IPS DF 6.9 (cell line): ENCODE measurements at regions not wholly inside any gene's neighbourhood (a gene's known extent, or its start where the extent isn't known, plus 50 kb on each side); places are given as distances from the start of the nearest gene placed in this dataset.

Experiments used
- DNase-seq: peaks from one replicate; pipeline ENCODE4 v3.0.0-alpha.2; 2013; ENCODE audit warnings: low read depth, low spot score
- H3K27ac ChIP-seq: one replicate; pipeline ENCODE4 v1.5.1; 2013; ENCODE audit warnings: low read length, control low read depth
- H3K27me3 ChIP-seq: 2 replicates; pipeline ENCODE4 v1.6.1; 2013; ENCODE audit warnings: mild to moderate bottlenecking, low read length; ENCODE audit not compliant: control insufficient read depth, insufficient read depth
- H3K36me3 ChIP-seq: 2 replicates; pipeline ENCODE4 v1.6.1; 2013; ENCODE audit warnings: low read length; ENCODE audit not compliant: control insufficient read depth, insufficient read depth
- H3K4me1 ChIP-seq: 2 replicates; pipeline ENCODE4 v1.6.1; 2013; ENCODE audit warnings: low read length; ENCODE audit not compliant: control insufficient read depth, insufficient read depth
- H3K4me3 ChIP-seq: 2 replicates; pipeline ENCODE4 v1.5.1; 2013; ENCODE audit warnings: mild to moderate bottlenecking, low read length
- H3K9me3 ChIP-seq: 2 replicates; pipeline ENCODE4 v1.6.1; 2013; ENCODE audit warnings: low read length, inconsistent platforms; ENCODE audit not compliant: control insufficient read depth, insufficient read depth
- WGBS: extraction: QIAGEN DNeasy Blood & Tissue Kit; methylation state at CpG from one replicate; pipeline ENCODE4 v1.1.7; 2013; ENCODE audit warnings: mixed read lengths, missing lambda C conversion rate; ENCODE audit not compliant: insufficient read length, insufficient coverage; 5-methylcytosine and 5-hydroxymethylcytosine counted together

DNA sequence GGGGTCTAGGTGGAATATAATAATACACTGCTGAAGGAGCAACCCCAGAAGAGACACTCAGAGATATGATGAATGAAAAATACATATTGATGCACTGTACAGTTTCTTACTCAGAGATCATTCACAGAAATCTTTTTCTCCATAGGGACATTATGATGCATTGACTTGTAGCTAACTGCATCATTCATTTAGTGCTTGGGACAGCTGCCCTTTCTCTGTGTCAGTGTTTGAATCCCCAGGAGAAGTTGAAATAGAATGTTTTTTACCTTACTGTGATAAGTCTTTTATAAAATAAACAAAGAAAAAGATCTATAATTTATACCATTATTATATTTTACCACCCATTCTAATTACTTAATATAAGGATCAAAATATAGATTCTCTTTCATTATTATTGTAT is 91.7 kb upstream of the DSEL start:
- H3K36me3 ChIP-seq: no peaks in the 10 kb centered on the region
- no peaks in the 10 kb centered on the region for H3K27me3 ChIP-seq
- H3K9me3 ChIP-seq: no peaks in the 10 kb centered on the region; the same call in 1 of the 2 replicates
- H3K27ac ChIP-seq: no peak overlapping the region
- H3K4me1 ChIP-seq: no peaks in the 10 kb centered on the region
- H3K4me3 ChIP-seq: no peak overlapping the region
- no peak for DNase-seq

- no CpG with 5 or more reads among the region's 7 CpGs for WGBS
- no peaks in the 10 kb centered on the region for H3K4me1 ChIP-seq
- H3K27me3 ChIP-seq: no peaks in the 10 kb centered on the region
- no peak overlapping the region for H3K4me3 ChIP-seq
- no peaks in the 10 kb centered on the region for H3K36me3 ChIP-seq
- no peak overlapping the region for H3K27ac ChIP-seq
- DNase-seq: no peak
- no peaks in the 10 kb centered on the region; the same call in 1 of the 2 replicates for H3K9me3 ChIP-seq
Measured at GRCh38 chr18:67600181-67601180, 84.0 kb upstream of the DSEL start.

GRCh38 chr18:67599277-67599676 is 82.8 kb upstream of the DSEL start:
- no peak overlapping the region for H3K4me3 ChIP-seq

GRCh38 chr18:67597759-67598158 is 81.2 kb upstream of the DSEL start:
- Histone ChIP-seq H3K4me3 (no peak overlapping the region), H3K27me3 (no peaks in the 10 kb centered on the region), H3K4me1 (no peaks in the 10 kb centered on the region), H3K27ac (no peak overlapping the region), H3K9me3 (no peaks in the 10 kb centered on the region), H3K36me3 (no peaks in the 10 kb centered on the region)
- no peak for DNase-seq
- WGBS: no CpG with 5 or more reads among the region's 2 CpGs

More at GRCh38 chr18:67599277-67599676, 82.8 kb upstream of the DSEL start:
- Histone ChIP-seq H3K27me3 (no peaks in the 10 kb centered on the region), H3K36me3 (no peaks in the 10 kb centered on the region), H3K9me3 (no peaks in the 10 kb centered on the region; the same call in 1 of the 2 replicates), H3K27ac (no peak overlapping the region), H3K4me1 (no peaks in the 10 kb centered on the region)
- no peak for DNase-seq
- WGBS: no CpG with 5 or more reads among the region's 2 CpGs

GRCh38 chr18:67596003-67596402 is 79.5 kb upstream of the DSEL start:
- Histone ChIP-seq H3K4me1 (no peaks in the 10 kb centered on the region), H3K27ac (no peak overlapping the region), H3K9me3 (no peaks in the 10 kb centered on the region), H3K36me3 (no peaks in the 10 kb centered on the region), H3K4me3 (no peak overlapping the region), H3K27me3 (no peaks in the 10 kb centered on the region)
- DNase-seq: no peak
- no CpG with 5 or more reads among the region's 1 CpG for WGBS

- H3K36me3 ChIP-seq: no peaks in the 10 kb centered on the region
- H3K27me3 ChIP-seq: no peaks in the 10 kb centered on the region
- DNase-seq: no peak
- no CpG with 5 or more reads among the region's 3 CpGs for WGBS
- H3K9me3 ChIP-seq: no peaks in the 10 kb centered on the region
- H3K4me3 ChIP-seq: no peak overlapping the region
- H3K4me1 ChIP-seq: no peaks in the 10 kb centered on the region
- H3K27ac ChIP-seq: no peak overlapping the region
Measured at GRCh38 chr18:67590571-67591141, 74.1 kb upstream of the DSEL start.

- WGBS: no CpG with 5 or more reads among the region's 3 CpGs
- Histone ChIP-seq H3K36me3 (no peaks in the 10 kb centered on the region), H3K27me3 (no peaks in the 10 kb centered on the region), H3K9me3 (no peaks in the 10 kb centered on the region), H3K4me1 (no peaks in the 10 kb centered on the region), H3K27ac (no peak overlapping the region), H3K4me3 (no peak overlapping the region)
- no peak for DNase-seq
Measured at GRCh38 chr18:67589325-67589724, 72.8 kb upstream of the DSEL start.

- no peak overlapping the region for H3K27ac ChIP-seq
- DNase-seq: no peak
- no peaks in the 10 kb centered on the region for H3K27me3 ChIP-seq
- no peak overlapping the region for H3K4me3 ChIP-seq
- H3K9me3 ChIP-seq: no peaks in the 10 kb centered on the region
- no peaks in the 10 kb centered on the region; the same call in 1 of the 2 replicates for H3K4me1 ChIP-seq
- no peaks in the 10 kb centered on the region for H3K36me3 ChIP-seq
- WGBS: no CpG with 5 or more reads among the region's 2 CpGs
Measured at GRCh38 chr18:67586101-67586500, 69.6 kb upstream of the DSEL start.

GRCh38 chr18:67583621-67584020 is 67.1 kb upstream of the DSEL start:
- H3K4me1 ChIP-seq: no peaks in the 10 kb centered on the region; the same call in 1 of the 2 replicates
- DNase-seq: no peak
- H3K36me3 ChIP-seq: no peaks in the 10 kb centered on the region
- 100% methylated on average over 1 of the region's 1 CpG for WGBS
- H3K9me3 ChIP-seq: no peaks in the 10 kb centered on the region
- no peak overlapping the region for H3K4me3 ChIP-seq
- no peak overlapping the region for H3K27ac ChIP-seq
- no peaks in the 10 kb centered on the region for H3K27me3 ChIP-seq

GRCh38 chr18:67582488-67582887 is 66.0 kb upstream of the DSEL start:
- Histone ChIP-seq H3K36me3 (no peaks in the 10 kb centered on the region), H3K27me3 (no peaks in the 10 kb centered on the region), H3K4me1 (no peaks in the 10 kb centered on the region; the same call in 1 of the 2 replicates), H3K4me3 (no peak overlapping the region), H3K9me3 (no peaks in the 10 kb centered on the region), H3K27ac (no peak overlapping the region)
- no CpG with 5 or more reads among the region's 3 CpGs for WGBS
- no peak for DNase-seq
